ENCODE measurements at regions not wholly inside any gene's neighbourhood (a gene's known extent, or its start where the extent isn't known, plus 50 kb on each side); places are given as distances from the start of the nearest gene placed in this dataset.

DNA sequence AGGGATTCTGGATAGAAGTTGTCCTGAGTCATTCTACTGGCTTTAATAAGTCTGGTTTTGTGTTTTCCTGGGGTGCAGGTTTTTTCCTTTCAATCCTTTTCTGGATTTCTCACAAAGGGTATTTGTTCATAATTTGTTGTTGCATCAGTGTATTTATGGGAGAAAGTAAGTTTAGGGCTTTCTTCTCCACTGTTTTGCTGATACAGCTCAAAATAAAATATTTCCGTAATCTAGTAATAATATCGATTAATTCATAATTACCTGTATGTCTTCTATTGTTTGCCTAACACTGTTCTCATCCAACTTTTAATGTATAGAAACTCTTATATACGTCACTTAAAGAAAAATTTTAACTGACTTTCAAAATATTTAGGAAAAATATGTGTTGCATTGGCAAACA, 728.2 kb downstream of the LUZP2 start:
- TF ChIP-seq EZH2 (IDR thresholded peaks at IDR 0.05; ENCODE audit: insufficient read depth, poor library complexity, severe bottlenecking) (no peak), EZH2phosphoT487 (IDR thresholded peaks at IDR 0.05; ENCODE audit: insufficient read depth, low read depth) (no peak)

Measured in GM23248 (cell line).